ENCODE measurements at regions not wholly inside any gene's neighbourhood (a gene's known extent, or its start where the extent isn't known, plus 50 kb on each side); places are given as distances from the start of the nearest gene placed in this dataset.
A peak's percentile ranks its signal among the peaks of the same experiment; 100 is the strongest.

- Mint-ChIP-seq H3K4me3 (no peak overlapping the region), H3K4me1 (no peaks in the 10 kb centered on the region), H3K27me3 (ENCODE audit: insufficient read depth, low read depth, poor library complexity) (no peaks in the 10 kb centered on the region), H3K36me3 (ENCODE audit: low read depth) (no peaks in the 10 kb centered on the region), H3K27ac (no peak overlapping the region), H3K9me3 (no peaks in the 10 kb centered on the region; the same call in 2 of the 3 replicates)
- no peak overlapping the region for H3K27ac ChIP-seq (ENCODE audit: low read depth)
- H3K9me2 ChIP-seq (ENCODE audit: insufficient read depth): 0 out of 2 replicates have a peak, but pooled peaks cover 4% of the 10 kb centered on the region
- H3K4me1 ChIP-seq (ENCODE audit: insufficient read depth): no peaks in the 10 kb centered on the region
- no peaks in the 10 kb centered on the region for H3F3A ChIP-seq (replicated peaks; ENCODE audit: low read depth)
- no peaks in the 10 kb centered on the region for H4K20me1 ChIP-seq (replicated peaks; ENCODE audit: insufficient read depth)
- H3K4me2 ChIP-seq: no peak overlapping the region
- H3K79me2 ChIP-seq (replicated peaks; ENCODE audit: insufficient read depth): no peaks in the 10 kb centered on the region
- H3K27me3 ChIP-seq (ENCODE audit: insufficient read depth): no peaks in the 10 kb centered on the region
- peak overlapping the region; percentile 94; the same call in 1 of the 2 replicates for H2AFZ ChIP-seq
- ATAC-seq: peak; percentile 29; the same call in 2 of the 3 replicates
- TF ChIP-seq STAT1 (IDR thresholded peaks at IDR 0.05; ENCODE audit: unreplicated experiment) (no peak), ETS1 (IDR thresholded peaks at IDR 0.05) (no peak), NANOG (IDR thresholded peaks at IDR 0.05; ENCODE audit: borderline replicate concordance) (no peak), CTCF (conservative IDR thresholded peaks at IDR 0.05; ENCODE audit: low read depth in 2 of 2) (no peak), REST (IDR thresholded peaks at IDR 0.05; ENCODE audit: unreplicated experiment) (no peak), EZH2phosphoT487 (IDR thresholded peaks at IDR 0.05; ENCODE audit: unreplicated experiment) (no peak), JUNB (IDR thresholded peaks at IDR 0.05; ENCODE audit: unreplicated experiment) (no peak), CREB1 (CRISPR knock-in tag; IDR thresholded peaks at IDR 0.05; ENCODE audit: low read depth) (no peak), EZH2 (IDR thresholded peaks at IDR 0.05; ENCODE audit: low read depth, unreplicated experiment) (no peak)
- no peaks in the 10 kb centered on the region; the same call in 1 of the 2 replicates for H3K36me3 ChIP-seq (ENCODE audit: insufficient read depth)
- H3K4me3 ChIP-seq: no peak overlapping the region
- no peak for DNase-seq (ENCODE audit: low spot score)
Observed at GRCh38 chr6:3644739-3645012, 106.8 kb downstream of the PXDC1 start.
